ENCODE measurements at regions not wholly inside any gene's neighbourhood (a gene's known extent, or its start where the extent isn't known, plus 50 kb on each side); places are given as distances from the start of the nearest gene placed in this dataset.

- POLR2A ChIA-PET: interaction anchor here (1.0 kb wide), 1 partner anchor 9 kb away, joined by 3 read pairs; no protein-coding TSS in a partner anchor
- Histone ChIP-seq H3K27ac (ENCODE audit: low read depth, low read length, poor library complexity, severe bottlenecking) (no peak overlapping the region), H3K4me2 (ENCODE audit: low read length) (no peak overlapping the region), H3K4me3 (ENCODE audit: low read depth, low read length, poor library complexity, severe bottlenecking) (no peak overlapping the region), H2AFZ (ENCODE audit: low read length) (no peak overlapping the region), H3K9me3 (ENCODE audit: low read length) (no peaks in the 10 kb centered on the region), H3K79me2 (ENCODE audit: insufficient read depth, low read depth, low read length) (no peaks in the 10 kb centered on the region), H3K9me2 (ENCODE audit: insufficient read depth, low read length) (no peaks in the 10 kb centered on the region), H4K20me1 (ENCODE audit: insufficient read depth, low read length) (no peaks in the 10 kb centered on the region), H3K4me1 (ENCODE audit: insufficient read depth, low read length, poor library complexity, severe bottlenecking) (no peaks in the 10 kb centered on the region), H3K36me3 (ENCODE audit: insufficient read depth, low read length) (no peaks in the 10 kb centered on the region)
- BruUV-seq (replicated peaks): no TSS peak
- CTCF ChIA-PET (ENCODE audit: unreplicated experiment): no interaction called here
- TF ChIP-seq EZH2phosphoT487 (IDR thresholded peaks at IDR 0.05; ENCODE audit: borderline replicate concordance, low read depth, low read length): no peak
- TF ChIP-seq, protein P1, sequence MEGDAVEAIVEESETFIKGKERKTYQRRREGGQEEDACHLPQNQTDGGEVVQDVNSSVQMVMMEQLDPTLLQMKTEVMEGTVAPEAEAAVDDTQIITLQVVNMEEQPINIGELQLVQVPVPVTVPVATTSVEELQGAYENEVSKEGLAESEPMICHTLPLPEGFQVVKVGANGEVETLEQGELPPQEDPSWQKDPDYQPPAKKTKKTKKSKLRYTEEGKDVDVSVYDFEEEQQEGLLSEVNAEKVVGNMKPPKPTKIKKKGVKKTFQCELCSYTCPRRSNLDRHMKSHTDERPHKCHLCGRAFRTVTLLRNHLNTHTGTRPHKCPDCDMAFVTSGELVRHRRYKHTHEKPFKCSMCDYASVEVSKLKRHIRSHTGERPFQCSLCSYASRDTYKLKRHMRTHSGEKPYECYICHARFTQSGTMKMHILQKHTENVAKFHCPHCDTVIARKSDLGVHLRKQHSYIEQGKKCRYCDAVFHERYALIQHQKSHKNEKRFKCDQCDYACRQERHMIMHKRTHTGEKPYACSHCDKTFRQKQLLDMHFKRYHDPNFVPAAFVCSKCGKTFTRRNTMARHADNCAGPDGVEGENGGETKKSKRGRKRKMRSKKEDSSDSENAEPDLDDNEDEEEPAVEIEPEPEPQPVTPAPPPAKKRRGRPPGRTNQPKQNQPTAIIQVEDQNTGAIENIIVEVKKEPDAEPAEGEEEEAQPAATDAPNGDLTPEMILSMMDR (conservative IDR thresholded peaks at IDR 0.05; ENCODE audit: low read length): no peak
- intact Hi-C loops (cut with micrococcal nuclease; ENCODE audit: unreplicated experiment): no loop called here
- DNase-seq (ENCODE audit: low spot score): no peak
Measured at GRCh38 chr11:131295986-131296385, 74.4 kb upstream of the NTM start.

DNA sequence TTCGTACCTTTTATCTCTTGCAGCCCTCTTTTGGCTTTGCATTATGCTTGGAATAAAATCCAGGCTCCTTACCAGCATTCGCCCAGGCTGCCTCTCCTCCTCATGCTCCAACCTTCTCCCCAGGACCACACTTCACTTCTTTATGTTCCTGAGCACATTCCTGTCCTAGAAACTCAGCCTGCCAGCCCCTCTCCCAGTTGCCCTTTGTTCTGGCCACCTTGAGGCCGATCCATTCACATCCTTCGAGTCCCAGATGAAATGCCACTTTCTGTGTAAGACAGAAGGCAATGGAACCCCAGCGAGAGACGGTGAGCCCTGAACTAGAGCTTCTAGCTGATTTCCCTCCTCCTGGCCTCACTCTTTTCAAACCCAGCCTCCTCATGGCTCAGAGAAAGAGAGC lies 73.0 kb upstream of the NTM start:
- H3K79me2 ChIP-seq (ENCODE audit: insufficient read depth, low read depth, low read length): no peaks in the 10 kb centered on the region
- no peaks in the 10 kb centered on the region for H3K9me3 ChIP-seq (ENCODE audit: low read length)
- BruUV-seq (replicated peaks): no TSS peak
- CTCF ChIA-PET (ENCODE audit: unreplicated experiment): no interaction called here
- H3K4me3 ChIP-seq (ENCODE audit: low read depth, low read length, poor library complexity, severe bottlenecking): no peak overlapping the region
- no peak overlapping the region for H3K27ac ChIP-seq (ENCODE audit: low read depth, low read length, poor library complexity, severe bottlenecking)
- H3K36me3 ChIP-seq (ENCODE audit: insufficient read depth, low read length): no peaks in the 10 kb centered on the region
- H3K4me1 ChIP-seq (ENCODE audit: insufficient read depth, low read length, poor library complexity, severe bottlenecking): no peaks in the 10 kb centered on the region
- no peaks in the 10 kb centered on the region for H3K9me2 ChIP-seq (ENCODE audit: insufficient read depth, low read length)
- intact Hi-C loops (cut with micrococcal nuclease; ENCODE audit: unreplicated experiment): no loop called here
- POLR2A ChIA-PET: no interaction called here
- H3K4me2 ChIP-seq (ENCODE audit: low read length): no peak overlapping the region
- no peak overlapping the region for H2AFZ ChIP-seq (ENCODE audit: low read length)
- TF ChIP-seq EZH2phosphoT487 (IDR thresholded peaks at IDR 0.05; ENCODE audit: borderline replicate concordance, low read depth, low read length): no peak
- TF ChIP-seq, protein P1 (conservative IDR thresholded peaks at IDR 0.05; ENCODE audit: low read length): no peak
- no peak for DNase-seq (ENCODE audit: low spot score)
- no peaks in the 10 kb centered on the region for H4K20me1 ChIP-seq (ENCODE audit: insufficient read depth, low read length)

DNA sequence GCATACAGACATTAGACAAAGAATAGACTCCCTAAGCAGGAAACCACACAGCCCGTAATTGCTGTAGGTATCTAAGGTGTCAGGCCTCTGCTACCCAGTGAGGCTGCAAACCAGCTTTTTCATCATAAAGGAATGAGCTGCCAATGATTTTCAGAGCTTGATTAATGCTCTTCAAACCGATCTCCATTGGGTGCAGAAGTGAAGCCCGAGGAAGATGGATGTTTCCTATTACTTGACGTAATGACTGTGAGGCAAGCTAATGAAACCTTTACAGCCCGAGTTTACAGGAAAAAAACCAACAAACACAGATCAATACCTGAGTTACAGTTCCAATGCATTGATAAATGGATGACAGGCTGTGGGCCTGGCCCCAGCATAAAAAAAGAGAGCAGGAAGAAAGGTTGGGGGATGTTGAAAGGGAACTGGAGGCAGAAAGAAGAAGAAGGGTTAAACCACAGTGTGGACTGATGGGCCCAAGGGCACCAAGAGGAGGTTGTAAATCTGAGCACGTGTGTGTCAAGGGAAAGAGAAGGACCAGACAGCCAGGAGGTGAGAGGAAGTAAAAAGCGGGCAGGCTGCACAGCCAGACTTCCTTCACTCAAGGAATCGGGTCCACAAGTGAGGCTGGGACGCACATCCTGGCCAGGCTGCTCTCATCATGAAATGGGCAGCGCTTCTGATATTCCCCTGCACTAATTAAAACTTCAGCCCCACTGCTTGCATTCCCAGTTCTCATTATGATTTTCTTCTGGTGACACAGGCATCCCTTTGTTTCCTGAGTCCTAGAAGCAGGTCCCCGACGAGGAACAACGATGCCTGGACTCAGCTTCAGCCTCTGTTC lies 70.6 kb upstream of the NTM start:
- Histone ChIP-seq H2AFZ (ENCODE audit: low read length) (no peak overlapping the region), H3K9me3 (ENCODE audit: low read length) (no peaks in the 10 kb centered on the region), H3K36me3 (ENCODE audit: insufficient read depth, low read length) (no peaks in the 10 kb centered on the region), H3K27ac (ENCODE audit: low read depth, low read length, poor library complexity, severe bottlenecking) (no peak overlapping the region), H3K4me2 (ENCODE audit: low read length) (no peak overlapping the region), H3K9me2 (ENCODE audit: insufficient read depth, low read length) (no peaks in the 10 kb centered on the region), H3K4me3 (ENCODE audit: low read depth, low read length, poor library complexity, severe bottlenecking) (no peak overlapping the region), H4K20me1 (ENCODE audit: insufficient read depth, low read length) (no peaks in the 10 kb centered on the region), H3K79me2 (ENCODE audit: insufficient read depth, low read depth, low read length) (no peaks in the 10 kb centered on the region), H3K4me1 (ENCODE audit: insufficient read depth, low read length, poor library complexity, severe bottlenecking) (no peaks in the 10 kb centered on the region)
- intact Hi-C loops (cut with micrococcal nuclease; ENCODE audit: unreplicated experiment): no loop called here
- TF ChIP-seq, protein P1 (conservative IDR thresholded peaks at IDR 0.05; ENCODE audit: low read length): no peak
- ChIA-PET CTCF (ENCODE audit: unreplicated experiment) (no interaction called here), POLR2A (no interaction called here)
- DNase-seq (ENCODE audit: low spot score): no peak
- BruUV-seq (replicated peaks): no TSS peak
